ENCODE measurements at regions not wholly inside any gene's neighbourhood (a gene's known extent, or its start where the extent isn't known, plus 50 kb on each side); places are given as distances from the start of the nearest gene placed in this dataset.

DNA sequence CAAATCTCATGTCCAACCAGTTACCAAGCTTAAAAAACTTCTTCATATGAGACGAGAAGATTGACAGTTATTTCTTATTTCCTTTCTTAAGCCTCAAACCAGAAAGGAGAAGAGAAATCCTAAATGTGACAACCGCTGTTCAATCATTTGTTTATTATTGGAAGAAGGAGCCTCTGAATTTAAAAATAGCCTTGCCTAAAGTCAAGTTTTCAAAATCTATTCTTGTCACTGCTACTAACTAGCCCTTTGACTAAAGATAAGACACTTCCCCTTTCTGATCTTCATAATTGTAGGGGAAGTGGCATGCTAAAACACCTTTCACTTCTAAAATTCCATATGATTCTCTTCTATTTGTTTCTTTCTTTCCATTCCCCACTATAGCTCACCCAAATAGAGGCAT is 106.2 kb upstream of the EMB start:
- TF ChIP-seq CTCF (IDR thresholded peaks at IDR 0.05) (no peak), POLR2A (IDR thresholded peaks at IDR 0.05) (no peak), POLR2AphosphoS5 (IDR thresholded peaks at IDR 0.05) (no peak)

Data from breast epithelium (tissue), 3 donors.